Epithelial cell of esophagus (primary cell): ENCODE measurements at regions not wholly inside any gene's neighbourhood (a gene's known extent, or its start where the extent isn't known, plus 50 kb on each side); places are given as distances from the start of the nearest gene placed in this dataset.

Experiments used
- DNase-seq: peaks from one replicate; pipeline ENCODE4 v3.0.0; 2010; ENCODE audit warnings: low read depth
- H3K4me3 ChIP-seq: 2 replicates; pipeline ENCODE4 v1.5.1; 2011; ENCODE audit warnings: mild to moderate bottlenecking, low read length, control low read depth
- CTCF ChIP-seq: IDR thresholded peaks from 2 replicates; pipeline ENCODE4 v1.5.1; 2011; ENCODE audit warnings: low read depth, mild to moderate bottlenecking, low read length, control low read depth, inconsistent platforms; ENCODE audit not compliant: insufficient read depth; ENCODE audit errors: missing control alignments

- no peak for TF ChIP-seq CTCF
- DNase-seq, result no peak
- H3K4me3 ChIP-seq, result no peak overlapping the region
Observed at GRCh38 chr10:9470581-9470980, 1416.1 kb downstream of the GATA3 start.

GRCh38 chr10:9501944-9502343, 1447.5 kb downstream of the GATA3 start:
- H3K4me3 ChIP-seq, result no peak overlapping the region
- DNase-seq, result no peak
- no peak for TF ChIP-seq CTCF

GRCh38 chr10:9504227-9504626, 1449.7 kb downstream of the GATA3 start:
- TF ChIP-seq CTCF, result no peak
- no peak for DNase-seq
- H3K4me3 ChIP-seq, result no peak overlapping the region

GRCh38 chr10:9505546-9505945, 1451.1 kb downstream of the GATA3 start:
- DNase-seq, result no peak
- TF ChIP-seq CTCF, result no peak
- no peak overlapping the region for H3K4me3 ChIP-seq

GRCh38 chr10:9508606-9509005, 1454.1 kb downstream of the GATA3 start:
- H3K4me3 ChIP-seq, result no peak overlapping the region
- no peak for TF ChIP-seq CTCF

GRCh38 chr10:9510626-9511025, 1456.1 kb downstream of the GATA3 start:
- TF ChIP-seq CTCF, result no peak
- H3K4me3 ChIP-seq, result no peak overlapping the region
- no peak for DNase-seq

More at GRCh38 chr10:9508606-9509005, 1454.1 kb downstream of the GATA3 start:
- DNase-seq, result no peak

- DNase-seq, result no peak
- TF ChIP-seq CTCF, result no peak
- no peak overlapping the region for H3K4me3 ChIP-seq
Observed at GRCh38 chr10:9515922-9516321, 1461.4 kb downstream of the GATA3 start.
